ENCODE measurements at regions not wholly inside any gene's neighbourhood (a gene's known extent, or its start where the extent isn't known, plus 50 kb on each side); places are given as distances from the start of the nearest gene placed in this dataset.

- TF ChIP-seq CTCF (IDR thresholded peaks at IDR 0.05): no peak
- no peak for TF ChIP-seq POLR2A (IDR thresholded peaks at IDR 0.05)
- Histone ChIP-seq H3K27ac (peak overlapping the region in 1 of 5 donors; percentile 24), H3K4me1 (replicated peaks in 1 of 2) (peaks cover 0 to 2% of the 10 kb centered on the region in 2 donors), H3K36me3 (replicated peaks in 1 of 2) (no peaks in the 10 kb centered on the region), H3K9me3 (replicated peaks in 1 of 3) (no peaks in the 10 kb centered on the region), H3K4me3 (no peak overlapping the region), H3K27me3 (no peaks in the 10 kb centered on the region)
- 52 to 81% (median 73%) methylated on average over 1 of the region's 1 CpG for WGBS, 4 donors
- intact Hi-C loops (cut with DNase I): no loop called here
- no peak for DNase-seq
These were observed 719.1 kb downstream of the C12orf50 start for GRCh38 chr12:87310126-87310525.

GRCh38 chr12:87305481-87305880 is 723.7 kb downstream of the C12orf50 start:
- DNase-seq: no peak
- no peaks in the 10 kb centered on the region for H3K27me3 ChIP-seq
- TF ChIP-seq CTCF (IDR thresholded peaks at IDR 0.05) (no peak), POLR2A (IDR thresholded peaks at IDR 0.05) (no peak)
- H3K36me3 ChIP-seq (replicated peaks in 1 of 2): no peaks in the 10 kb centered on the region
- no peaks in the 10 kb centered on the region for H3K4me1 ChIP-seq (replicated peaks in 1 of 2)
- H3K9me3 ChIP-seq (replicated peaks in 1 of 3): no peaks in the 10 kb centered on the region
- H3K4me3 ChIP-seq: no peak overlapping the region
- H3K27ac ChIP-seq: no peak overlapping the region
- intact Hi-C loops (cut with DNase I): no loop called here

- no peaks in the 10 kb centered on the region for H3K27me3 ChIP-seq
- no peaks in the 10 kb centered on the region for H3K4me1 ChIP-seq (replicated peaks in 1 of 2)
- intact Hi-C loops (cut with DNase I): no loop called here
- H3K36me3 ChIP-seq (replicated peaks in 1 of 2): no peaks in the 10 kb centered on the region
- no peak overlapping the region for H3K27ac ChIP-seq
- TF ChIP-seq POLR2A (IDR thresholded peaks at IDR 0.05) (no peak), CTCF (IDR thresholded peaks at IDR 0.05) (no peak)
- DNase-seq: no peak
- H3K4me3 ChIP-seq: no peak overlapping the region
- H3K9me3 ChIP-seq (replicated peaks in 1 of 3): no peaks in the 10 kb centered on the region
- 70 to 85% (median 78%) methylated on average over 2 of the region's 2 CpGs for WGBS, 4 donors
These were observed 724.8 kb downstream of the C12orf50 start for GRCh38 chr12:87304406-87304805.

GRCh38 chr12:87303396-87304012 is 725.7 kb downstream of the C12orf50 start:
- Histone ChIP-seq H3K36me3 (replicated peaks in 1 of 2) (no peaks in the 10 kb centered on the region), H3K27me3 (no peaks in the 10 kb centered on the region), H3K4me3 (no peak overlapping the region), H3K27ac (no peak overlapping the region), H3K4me1 (replicated peaks in 1 of 2) (no peaks in the 10 kb centered on the region), H3K9me3 (replicated peaks in 1 of 3) (no peaks in the 10 kb centered on the region)
- intact Hi-C loops (cut with DNase I): no loop called here
- no peak for TF ChIP-seq CTCF (IDR thresholded peaks at IDR 0.05)
- TF ChIP-seq POLR2A (IDR thresholded peaks at IDR 0.05): no peak
- WGBS, 4 donors: 67 to 78% (median 71%) methylated on average over 1 of the region's 1 CpG
- DNase-seq: no peak
